GM10266 (cell line): ENCODE measurements at regions not wholly inside any gene's neighbourhood (a gene's known extent, or its start where the extent isn't known, plus 50 kb on each side); places are given as distances from the start of the nearest gene placed in this dataset.

Experiments used
- DNase-seq: peaks from one replicate; pipeline ENCODE4 v3.0.0; 2012; ENCODE audit errors: extremely low spot score
- TF ChIP-seq, protein P1 (sequence below): IDR thresholded peaks from 2 replicates; pipeline ENCODE4 v1.5.1; 2012; ENCODE audit warnings: mild to moderate bottlenecking, low read depth; ENCODE audit not compliant: control insufficient read depth, insufficient read depth; ENCODE audit errors: missing control alignments

DNA sequence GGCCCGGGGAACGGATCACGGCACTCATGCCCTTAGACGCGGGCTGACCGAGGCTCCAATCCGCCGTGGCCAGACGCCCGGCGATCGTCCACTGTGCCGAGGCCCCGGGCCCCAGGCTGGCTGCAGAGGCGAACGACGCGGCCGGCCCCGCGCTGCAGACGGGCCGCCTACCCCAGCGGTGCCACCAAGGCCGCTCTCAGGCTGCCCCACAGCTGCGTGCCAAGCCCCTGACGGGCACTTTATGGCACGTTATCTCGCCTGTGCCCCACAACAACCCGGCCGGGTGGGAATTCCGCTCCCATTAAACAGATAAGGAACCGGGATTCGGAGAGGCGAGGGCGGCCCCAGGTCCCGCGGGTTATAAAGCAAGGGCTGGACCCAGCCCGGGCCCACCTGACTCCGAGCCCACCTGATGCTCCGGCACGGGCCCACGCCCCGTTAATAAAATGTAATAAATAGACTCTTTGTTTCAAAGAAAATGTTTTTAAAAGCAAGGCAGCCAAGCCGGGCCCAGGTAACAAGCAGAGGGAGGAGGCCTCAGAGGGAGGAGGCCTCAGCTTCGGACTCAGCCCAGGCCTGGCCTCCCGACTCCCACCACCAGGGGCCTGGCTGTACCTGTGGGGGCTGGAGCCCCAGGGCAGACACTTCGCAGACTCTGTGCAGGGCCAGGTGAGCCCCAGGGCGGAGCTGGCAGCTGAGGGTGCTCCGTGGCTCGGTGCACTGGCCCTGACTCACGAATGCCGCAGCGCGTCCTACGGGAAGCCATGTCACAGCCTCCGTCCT lies 79.7 kb downstream of the FOXL3 start:
- no peak for DNase-seq
- TF ChIP-seq, protein P1, sequence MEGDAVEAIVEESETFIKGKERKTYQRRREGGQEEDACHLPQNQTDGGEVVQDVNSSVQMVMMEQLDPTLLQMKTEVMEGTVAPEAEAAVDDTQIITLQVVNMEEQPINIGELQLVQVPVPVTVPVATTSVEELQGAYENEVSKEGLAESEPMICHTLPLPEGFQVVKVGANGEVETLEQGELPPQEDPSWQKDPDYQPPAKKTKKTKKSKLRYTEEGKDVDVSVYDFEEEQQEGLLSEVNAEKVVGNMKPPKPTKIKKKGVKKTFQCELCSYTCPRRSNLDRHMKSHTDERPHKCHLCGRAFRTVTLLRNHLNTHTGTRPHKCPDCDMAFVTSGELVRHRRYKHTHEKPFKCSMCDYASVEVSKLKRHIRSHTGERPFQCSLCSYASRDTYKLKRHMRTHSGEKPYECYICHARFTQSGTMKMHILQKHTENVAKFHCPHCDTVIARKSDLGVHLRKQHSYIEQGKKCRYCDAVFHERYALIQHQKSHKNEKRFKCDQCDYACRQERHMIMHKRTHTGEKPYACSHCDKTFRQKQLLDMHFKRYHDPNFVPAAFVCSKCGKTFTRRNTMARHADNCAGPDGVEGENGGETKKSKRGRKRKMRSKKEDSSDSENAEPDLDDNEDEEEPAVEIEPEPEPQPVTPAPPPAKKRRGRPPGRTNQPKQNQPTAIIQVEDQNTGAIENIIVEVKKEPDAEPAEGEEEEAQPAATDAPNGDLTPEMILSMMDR = no peak

DNA sequence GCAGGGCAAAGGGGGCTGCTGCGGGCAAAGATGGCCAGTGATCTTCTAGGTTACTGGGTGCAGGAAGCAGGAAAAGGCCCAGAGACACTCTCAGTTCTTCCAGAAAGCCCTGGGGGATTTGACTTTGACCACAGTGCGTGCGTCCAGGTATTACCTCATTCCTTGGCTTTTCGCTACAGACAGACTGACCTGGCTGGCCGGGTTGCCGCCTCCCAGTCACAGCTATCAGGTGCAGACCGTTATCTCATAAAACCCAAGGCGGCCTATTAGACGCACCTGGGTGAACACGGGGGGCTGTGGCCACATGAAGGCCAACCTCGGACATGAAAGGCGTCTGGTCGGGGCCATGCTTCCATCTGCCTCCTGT lies 80.3 kb downstream of the FOXL3 start:
- no peak for DNase-seq
- TF ChIP-seq, protein P1 = no peak

DNA sequence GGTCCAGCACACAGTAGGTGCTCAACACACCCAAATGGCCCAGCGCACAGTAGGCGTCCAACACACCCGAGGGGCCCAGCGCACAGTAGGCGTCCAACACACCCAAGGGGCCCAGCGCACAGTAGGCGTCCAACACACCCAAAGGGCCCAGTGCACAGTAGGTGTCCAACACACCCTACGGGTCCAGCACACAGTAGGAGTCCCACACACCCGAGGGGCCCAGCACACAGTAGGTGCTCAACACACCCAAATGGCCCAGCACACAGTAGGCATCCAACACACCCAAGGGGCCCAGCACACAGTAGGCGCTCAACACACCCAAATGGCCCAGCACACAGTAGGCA lies 80.8 kb downstream of the FOXL3 start:
- TF ChIP-seq, protein P1 = no peak
- no peak for DNase-seq

DNA sequence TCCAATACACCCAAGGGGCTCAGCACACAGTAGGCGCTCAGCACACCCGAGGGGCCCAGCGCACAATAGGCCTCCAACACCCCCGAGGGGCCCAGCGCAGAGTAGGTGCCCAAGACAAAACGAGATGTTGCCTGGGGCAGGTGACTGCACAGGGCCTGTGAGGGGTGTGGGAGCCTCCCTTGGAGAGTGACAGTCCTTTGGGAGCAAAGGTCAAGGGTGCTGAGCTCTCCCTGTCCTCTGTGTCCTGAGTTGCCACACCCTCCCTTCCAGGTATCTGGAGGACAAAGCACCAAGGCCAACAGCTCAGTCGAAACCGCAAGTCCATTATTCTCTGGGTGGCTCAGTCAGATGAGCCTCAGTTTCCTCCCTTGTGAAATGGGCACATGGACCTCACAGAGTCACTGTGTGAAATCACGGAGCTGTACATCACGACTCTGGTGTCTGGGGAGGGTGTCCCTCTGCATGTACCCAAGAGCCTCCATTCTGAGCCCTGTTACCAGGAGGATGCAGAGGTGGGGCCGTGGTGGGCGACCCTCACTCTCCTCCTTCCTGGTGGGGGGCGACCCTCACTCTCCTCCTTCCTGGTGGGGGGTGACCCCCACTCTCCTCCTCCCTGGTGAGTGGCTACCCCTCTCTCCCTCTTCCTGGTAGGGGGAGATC lies 81.3 kb downstream of the FOXL3 start:
- TF ChIP-seq, protein P1 = no peak
- no peak for DNase-seq

DNA sequence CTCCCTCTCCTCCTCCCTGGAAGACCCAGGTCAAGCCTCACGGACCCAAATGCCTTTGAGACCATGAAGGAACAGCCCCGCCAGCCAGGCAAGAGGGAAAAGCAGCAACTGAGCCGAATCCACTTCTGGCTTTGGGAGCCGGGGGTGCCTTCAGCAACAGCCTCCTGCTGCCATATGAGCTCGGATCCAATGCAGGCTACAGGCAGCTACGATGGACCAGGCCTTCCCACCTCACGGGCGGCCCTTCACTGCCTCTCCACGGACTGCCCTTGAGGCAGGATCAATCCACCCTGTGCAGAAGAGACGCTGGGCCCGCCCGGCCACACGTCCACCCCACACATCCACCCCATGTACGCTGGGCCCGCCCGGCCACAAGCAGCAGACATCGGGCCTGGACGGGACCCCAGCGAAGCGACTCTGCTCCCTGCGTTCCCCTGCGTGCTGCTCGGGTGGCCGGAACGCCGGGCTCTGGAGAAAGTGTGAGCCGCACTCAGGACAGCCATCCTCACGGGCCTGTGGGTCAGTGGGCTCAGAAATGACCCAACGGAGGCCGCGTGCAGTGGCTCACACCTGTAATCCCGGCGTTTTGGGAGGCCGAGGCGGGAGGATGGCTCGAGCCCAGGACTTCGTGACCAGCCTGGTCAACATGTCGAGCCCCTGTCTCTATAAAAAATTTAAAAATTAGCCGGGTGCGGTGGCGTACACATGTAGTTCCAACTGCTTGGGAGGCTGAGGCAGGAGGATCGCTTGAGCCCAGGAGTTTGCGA lies 82.0 kb downstream of the FOXL3 start:
- no peak for DNase-seq
- TF ChIP-seq, protein P1 = no peak

DNA sequence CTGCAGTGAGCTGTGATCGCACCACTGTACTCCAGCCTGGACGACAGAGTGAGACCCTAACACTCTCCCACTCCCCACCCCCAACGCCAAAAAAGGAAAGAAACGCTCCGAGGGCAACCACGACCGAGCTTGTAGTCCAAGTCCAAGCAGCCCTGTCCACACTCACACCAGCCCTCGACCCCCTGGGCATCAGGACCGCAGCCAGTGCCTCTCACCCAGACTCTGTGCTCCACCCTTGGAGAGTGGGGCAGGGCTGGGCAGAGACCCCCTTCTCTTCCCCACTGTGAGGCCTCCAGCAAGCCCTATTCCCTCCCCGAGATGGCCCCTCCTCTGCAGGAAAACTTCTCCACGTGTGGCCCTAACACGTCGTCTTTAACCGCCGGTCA lies 82.6 kb downstream of the FOXL3 start:
- DNase-seq = no peak
- TF ChIP-seq, protein P1 = no peak
